GM18520 (cell line): ENCODE measurements at regions not wholly inside any gene's neighbourhood (a gene's known extent, or its start where the extent isn't known, plus 50 kb on each side); places are given as distances from the start of the nearest gene placed in this dataset.

Experiments used
- ATAC-seq: cut with Tn5 transposase; IDR thresholded peaks from one replicate; pipeline ENCODE4 v1.9.1; 2021; ENCODE audit not compliant: unreplicated experiment

- no peak for ATAC-seq
These were observed 146.4 kb downstream of the LRIG2 start for GRCh38 chr1:113219377-113219776.

- ATAC-seq = no peak
These were observed 146.8 kb downstream of the LRIG2 start for GRCh38 chr1:113219828-113220227.

DNA sequence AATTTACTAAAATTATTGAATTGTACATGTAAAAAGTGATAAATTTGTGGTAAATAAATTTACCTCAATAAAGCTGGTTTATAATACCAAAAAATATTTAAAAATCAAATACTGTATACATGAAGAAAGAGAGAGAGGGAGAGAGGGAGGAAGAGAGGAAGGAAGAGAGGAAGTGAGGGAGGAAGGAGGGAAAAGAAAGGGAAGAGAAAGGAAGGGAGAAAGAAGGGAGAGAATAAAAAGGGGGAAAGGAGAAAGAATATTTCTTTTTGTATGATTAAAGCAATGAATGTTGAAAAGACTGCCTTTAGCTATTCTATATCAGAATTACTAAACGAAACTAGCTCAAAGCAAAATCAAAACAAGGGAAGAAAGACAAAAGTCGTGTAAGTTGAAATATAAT is 150.0 kb downstream of the LRIG2 start:
- ATAC-seq = no peak

DNA sequence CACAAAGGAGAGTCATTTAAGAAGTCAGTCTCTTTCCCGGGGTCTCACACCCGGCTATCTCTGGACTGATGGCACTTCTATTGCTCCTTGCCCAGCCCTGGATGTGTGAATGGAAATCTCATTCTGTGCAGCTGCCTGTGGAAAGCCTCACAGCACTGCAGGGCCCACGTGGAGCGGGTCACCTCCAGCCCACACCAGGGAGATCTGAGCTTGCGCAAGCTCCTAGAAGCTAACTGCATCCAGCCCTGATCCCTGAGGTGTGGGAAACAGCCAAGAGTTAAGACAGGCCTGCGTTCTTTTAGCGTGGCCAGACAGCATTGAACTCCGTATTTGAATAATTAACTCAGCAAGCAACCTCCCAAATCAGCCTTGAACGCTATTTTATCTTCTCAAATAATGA is 150.5 kb downstream of the LRIG2 start:
- no peak for ATAC-seq

- ATAC-seq = peak; percentile 83
These were observed 153.2 kb downstream of the LRIG2 start for GRCh38 chr1:113226148-113226547.

- ATAC-seq = no peak
These were observed 158.4 kb upstream of the MAGI3 start for GRCh38 chr1:113231866-113232265.

DNA sequence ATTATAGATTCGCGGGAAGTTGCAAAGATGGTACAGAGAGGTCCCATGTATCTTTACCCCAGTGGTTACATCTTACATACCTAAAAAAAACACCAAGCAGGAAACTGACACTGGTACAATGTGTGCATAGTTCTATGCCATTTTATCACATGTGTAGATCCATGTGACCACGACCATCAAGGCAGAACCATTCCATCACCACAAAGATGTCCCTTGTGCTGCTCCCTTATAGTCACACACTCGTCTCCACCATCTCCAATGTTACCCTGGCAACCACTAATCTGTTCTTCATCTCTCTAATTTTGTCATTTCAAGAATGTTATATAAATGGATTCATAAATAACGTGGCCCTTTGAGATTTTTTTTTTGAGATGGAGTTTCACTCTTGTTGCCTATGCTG is 156.9 kb upstream of the MAGI3 start:
- ATAC-seq = no peak

GRCh38 chr1:113241237-113241636 is 149.1 kb upstream of the MAGI3 start:
- no peak for ATAC-seq

DNA sequence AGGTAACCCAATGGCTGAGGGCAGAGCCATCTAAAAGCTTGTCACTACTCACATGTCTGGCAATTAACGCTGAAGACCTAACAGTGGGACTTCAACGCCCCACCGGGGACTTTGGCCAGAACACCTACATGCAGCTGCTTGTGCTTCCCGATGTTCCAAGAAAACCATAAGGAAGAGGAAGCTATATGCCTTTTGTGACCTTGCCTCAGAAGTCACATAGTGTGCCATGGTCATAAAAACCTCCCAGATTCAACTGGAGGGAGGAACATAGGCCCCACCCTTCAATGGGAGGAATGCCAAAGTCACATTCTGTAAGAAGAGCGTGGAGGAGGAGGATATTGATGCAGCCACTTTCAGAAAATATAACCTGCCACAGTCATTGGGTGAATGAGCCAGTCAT is 147.8 kb upstream of the MAGI3 start:
- no peak for ATAC-seq

GRCh38 chr1:113243529-113243928 is 146.8 kb upstream of the MAGI3 start:
- no peak for ATAC-seq

GRCh38 chr1:113244112-113244820 is 146.0 kb upstream of the MAGI3 start:
- no peak for ATAC-seq

DNA sequence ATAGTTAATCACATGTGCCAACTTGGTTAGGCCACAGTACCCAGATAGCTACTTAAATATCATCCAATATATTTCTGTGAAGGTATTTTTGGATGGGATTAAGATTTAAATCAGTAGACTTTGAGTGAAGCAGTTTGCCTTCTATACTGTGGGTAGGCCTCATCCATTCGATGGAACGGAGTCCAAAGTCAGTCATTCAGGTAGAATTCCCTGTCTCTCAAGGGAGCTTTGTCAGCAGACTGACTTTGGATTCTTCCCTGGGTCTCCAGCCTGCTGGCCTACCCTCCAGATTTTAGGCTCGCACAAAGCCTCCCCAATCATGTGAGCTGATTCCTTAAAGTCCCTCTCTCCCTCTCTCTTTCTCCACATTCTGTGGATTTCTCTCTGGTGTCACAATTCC is 145.1 kb upstream of the MAGI3 start:
- ATAC-seq = no peak

DNA sequence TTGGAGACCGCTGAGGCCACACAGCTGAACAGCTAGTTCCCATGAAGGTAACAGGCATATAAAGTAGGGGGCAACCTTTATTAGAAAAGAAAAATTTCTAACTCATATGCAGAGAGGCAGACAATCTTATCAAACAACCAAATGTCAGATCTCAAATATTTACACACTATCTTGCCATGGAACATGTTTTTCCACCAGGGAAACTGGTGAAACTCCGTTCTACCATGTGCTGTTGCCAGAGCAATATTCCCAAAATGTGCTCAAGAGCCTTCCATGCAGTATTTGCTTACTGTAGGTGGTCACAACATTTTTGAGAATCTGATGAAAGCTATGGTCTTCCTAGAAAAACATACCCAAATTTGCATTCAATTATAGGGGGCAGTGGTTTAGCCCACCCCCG is 143.4 kb upstream of the MAGI3 start:
- ATAC-seq = no peak

DNA sequence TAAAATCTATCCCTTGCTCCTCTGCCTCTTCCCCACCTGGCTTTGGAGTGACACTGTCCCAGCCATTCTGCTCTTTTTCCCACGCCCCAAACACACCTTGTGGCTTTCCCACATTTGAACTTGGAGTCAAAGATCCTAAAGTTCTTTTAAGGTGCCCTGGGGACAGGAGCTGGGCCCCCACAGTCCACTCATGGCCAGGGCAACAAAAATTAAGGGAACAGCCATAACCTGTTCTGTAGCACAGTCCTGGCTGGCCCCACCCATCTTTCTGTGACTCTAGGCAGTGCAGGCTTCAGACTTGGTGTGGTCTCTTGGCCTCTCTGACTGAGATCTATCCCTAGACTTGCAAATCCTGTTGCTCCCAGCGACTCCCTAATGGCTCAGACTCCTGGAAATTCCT is 143.0 kb upstream of the MAGI3 start:
- no peak for ATAC-seq

DNA sequence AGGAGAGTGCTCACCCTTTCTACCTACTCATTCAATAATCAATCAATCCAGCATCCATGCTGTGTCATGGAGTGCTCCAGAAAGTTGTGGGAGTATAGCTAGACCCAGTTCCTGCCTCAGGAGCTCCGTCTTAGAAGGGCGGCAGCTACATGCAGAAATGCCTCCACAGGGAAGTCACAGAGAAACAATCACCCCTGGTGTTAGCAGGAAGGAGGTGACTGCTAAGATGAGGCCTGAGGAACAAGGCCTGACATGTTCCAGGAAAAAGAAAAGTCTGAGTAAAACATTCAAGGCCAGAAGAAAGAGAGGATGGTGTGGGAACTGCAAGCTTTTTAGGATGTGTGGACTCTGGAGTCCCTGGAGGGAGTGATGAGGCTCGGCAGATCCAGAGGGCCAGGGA is 142.5 kb upstream of the MAGI3 start:
- no peak for ATAC-seq

GRCh38 chr1:113248494-113248893 is 141.8 kb upstream of the MAGI3 start:
- no peak for ATAC-seq

DNA sequence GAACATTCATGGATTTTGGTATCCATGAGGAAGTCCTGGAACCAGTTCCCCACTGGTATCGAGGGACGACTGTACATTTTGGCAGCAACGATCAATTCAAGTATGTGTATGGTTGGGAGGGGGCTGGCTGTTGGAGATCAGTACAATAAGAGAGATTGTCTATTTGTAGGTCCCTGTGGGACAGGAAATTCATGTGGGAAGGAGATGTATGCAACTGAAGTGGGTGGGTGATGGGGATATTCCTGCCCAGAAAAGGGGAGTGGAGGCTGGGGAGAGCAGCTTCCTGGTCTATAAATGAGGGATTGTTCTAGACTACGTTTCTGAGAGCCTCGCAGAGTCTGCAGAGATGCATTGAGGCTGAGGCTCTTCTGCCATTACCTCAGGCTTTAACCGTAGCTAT is 140.2 kb upstream of the MAGI3 start:
- ATAC-seq = no peak

GRCh38 chr1:113252166-113252565 is 138.1 kb upstream of the MAGI3 start:
- ATAC-seq = no peak

DNA sequence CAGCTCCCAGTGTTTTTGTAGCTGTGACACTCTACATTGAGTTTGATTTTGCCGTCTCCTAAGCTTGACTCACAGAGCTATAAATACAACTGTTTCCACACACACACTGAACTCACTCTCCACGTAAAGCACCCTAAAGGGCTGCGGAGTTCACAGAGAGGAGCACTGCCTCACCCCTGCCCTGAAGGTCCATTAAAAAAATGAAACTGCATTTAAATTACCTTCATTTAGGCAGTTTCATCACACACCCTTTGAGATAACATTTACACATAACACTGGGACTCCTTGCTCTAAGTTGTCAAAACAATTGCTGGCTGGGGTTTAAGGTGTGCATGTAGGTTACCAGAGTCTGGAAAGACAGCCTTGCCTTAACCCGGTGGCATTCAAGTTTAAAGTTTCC is 137.1 kb upstream of the MAGI3 start:
- ATAC-seq = no peak

DNA sequence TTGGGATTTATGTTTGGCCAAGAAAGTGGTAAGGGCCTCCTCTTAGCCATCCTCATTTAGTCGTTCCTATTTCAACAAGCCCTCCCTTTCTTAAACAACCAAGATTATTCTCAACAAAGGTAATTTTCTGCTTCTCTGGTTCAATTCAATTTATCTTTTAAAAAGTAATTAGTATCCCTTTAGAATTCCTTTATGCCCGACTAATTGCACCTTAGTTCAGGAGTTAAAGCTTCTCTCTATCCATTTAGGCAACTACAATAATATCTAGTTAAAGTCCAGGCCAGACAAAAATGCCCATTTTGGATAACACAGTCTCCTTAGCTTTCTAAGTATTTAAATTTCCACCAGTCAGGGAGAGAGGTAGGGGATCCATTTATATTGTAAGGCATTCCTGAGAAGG is 136.7 kb upstream of the MAGI3 start:
- no peak for ATAC-seq

DNA sequence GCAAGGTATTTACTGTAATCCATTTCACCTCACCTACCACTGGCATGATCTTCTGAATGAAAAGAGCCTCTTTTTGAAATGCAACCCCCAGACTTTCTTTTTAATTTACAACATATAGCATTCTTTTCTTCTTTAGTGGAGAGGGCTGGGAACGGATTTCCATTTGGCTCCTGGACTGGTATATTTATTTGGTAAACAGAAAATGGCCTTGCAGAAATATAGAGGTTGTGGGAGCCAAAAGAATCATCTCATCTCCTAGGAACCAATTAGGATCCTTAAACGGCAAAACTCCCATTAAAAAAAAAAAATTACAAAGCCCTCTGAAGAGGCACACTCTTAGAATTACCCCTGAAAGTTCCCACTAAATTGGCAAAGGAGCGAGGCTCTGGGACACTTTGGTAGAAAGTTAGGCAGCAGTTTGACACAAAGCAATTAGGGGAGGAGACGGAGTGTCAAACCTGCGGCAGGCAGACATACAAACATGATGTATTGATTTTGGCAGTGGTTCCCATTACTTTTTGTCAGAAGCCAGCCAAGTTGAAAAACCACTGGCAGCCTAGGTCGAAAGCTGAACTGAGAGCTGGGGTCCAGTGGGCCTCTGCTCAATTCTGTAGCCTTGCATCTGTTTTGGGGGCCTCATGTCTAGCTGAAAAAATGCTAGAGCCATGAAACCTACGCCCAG is 135.1 kb upstream of the MAGI3 start:
- no peak for ATAC-seq

- ATAC-seq = no peak
These were observed 134.5 kb upstream of the MAGI3 start for GRCh38 chr1:113255720-113256347.
